ENCODE measurements at regions not wholly inside any gene's neighbourhood (a gene's known extent, or its start where the extent isn't known, plus 50 kb on each side); places are given as distances from the start of the nearest gene placed in this dataset.
"Not testable (repeated sequence)": the region's sequence is repeated elsewhere in the genome, so short reads cannot be mapped to it uniquely, and the experiment has no call there.

GRCh38 chrX:3837211-3837610 is 123.8 kb upstream of the PRKX start:
- not testable (repeated sequence) for TF ChIP-seq CTCF (conservative IDR thresholded peaks at IDR 0.05; ENCODE audit: low read depth, low read length); EZH2 (IDR thresholded peaks at IDR 0.05; ENCODE audit: low read length, unreplicated experiment)
